NCI-H82 treated with DMSO at 0.1 percent for 48 hours (cell line): ENCODE measurements at regions not wholly inside any gene's neighbourhood (a gene's known extent, or its start where the extent isn't known, plus 50 kb on each side); places are given as distances from the start of the nearest gene placed in this dataset.
"Not testable (repeated sequence)": the region's sequence is repeated elsewhere in the genome, so short reads cannot be mapped to it uniquely, and the experiment has no call there.

ENCODE experiments used
- DNase-seq: peaks from one replicate; lab custom pipeline; 2025; ENCODE audit not compliant: unreplicated experiment; lab: John Stamatoyannopoulos, UW

- DNase-seq = no peak
Measured at GRCh38 chr17:13784434-13785095, 182.8 kb upstream of the HS3ST3A1 start.

- no peak for DNase-seq
Measured at GRCh38 chr17:13785981-13786598, 184.4 kb upstream of the HS3ST3A1 start.

GRCh38 chr17:13787636-13788035 is 185.9 kb upstream of the HS3ST3A1 start:
- DNase-seq = no peak

- DNase-seq = no peak
Measured at GRCh38 chr17:13788385-13788784, 186.7 kb upstream of the HS3ST3A1 start.

GRCh38 chr17:13792314-13792713 is 190.6 kb upstream of the HS3ST3A1 start:
- no peak for DNase-seq

- no peak for DNase-seq
Measured at GRCh38 chr17:13793951-13794350, 192.2 kb upstream of the HS3ST3A1 start.

- no peak for DNase-seq
Measured at GRCh38 chr17:13797863-13798262, 196.1 kb upstream of the HS3ST3A1 start.

GRCh38 chr17:13806092-13806491 is 204.4 kb upstream of the HS3ST3A1 start:
- no peak for DNase-seq

GRCh38 chr17:13807103-13807502 is 205.4 kb upstream of the HS3ST3A1 start:
- DNase-seq = no peak

GRCh38 chr17:13812350-13812749 is 210.6 kb upstream of the HS3ST3A1 start:
- no peak for DNase-seq

GRCh38 chr17:13813347-13814240 is 211.9 kb upstream of the HS3ST3A1 start:
- DNase-seq = no peak

GRCh38 chr17:13822700-13823099 is 221.0 kb upstream of the HS3ST3A1 start:
- peak; percentile 20 for DNase-seq

GRCh38 chr17:13825526-13826040 is 223.9 kb upstream of the HS3ST3A1 start:
- DNase-seq = no peak

- DNase-seq = no peak
Measured at GRCh38 chr17:13827118-13827517, 225.4 kb upstream of the HS3ST3A1 start.

- no peak for DNase-seq
Measured at GRCh38 chr17:13833921-13834320, 232.2 kb upstream of the HS3ST3A1 start.

GRCh38 chr17:13835151-13835550 is 233.4 kb upstream of the HS3ST3A1 start:
- no peak for DNase-seq

- DNase-seq = no peak
Measured at GRCh38 chr17:13837417-13837816, 231.9 kb upstream of the COX10 start.

GRCh38 chr17:13840254-13840653 is 229.1 kb upstream of the COX10 start:
- DNase-seq = no peak

GRCh38 chr17:13843862-13844635 is 225.3 kb upstream of the COX10 start:
- no peak for DNase-seq

GRCh38 chr17:13851889-13852288 is 217.4 kb upstream of the COX10 start:
- no peak for DNase-seq

- DNase-seq = not testable (repeated sequence)
Measured at GRCh38 chr17:13855730-13856129, 213.6 kb upstream of the COX10 start.
